DMS 273 (cell line): ENCODE measurements at regions not wholly inside any gene's neighbourhood (a gene's known extent, or its start where the extent isn't known, plus 50 kb on each side); places are given as distances from the start of the nearest gene placed in this dataset.
"Not testable (repeated sequence)": the region's sequence is repeated elsewhere in the genome, so short reads cannot be mapped to it uniquely, and the experiment has no call there.

Experiments
- DNase-seq: peaks from one replicate; lab custom pipeline; 2025; ENCODE audit not compliant: unreplicated experiment; lab: John Stamatoyannopoulos, UW

GRCh38 chr4:125787707-125788106 lies 473.0 kb downstream of the FAT4 start:
- no peak for DNase-seq

DNA sequence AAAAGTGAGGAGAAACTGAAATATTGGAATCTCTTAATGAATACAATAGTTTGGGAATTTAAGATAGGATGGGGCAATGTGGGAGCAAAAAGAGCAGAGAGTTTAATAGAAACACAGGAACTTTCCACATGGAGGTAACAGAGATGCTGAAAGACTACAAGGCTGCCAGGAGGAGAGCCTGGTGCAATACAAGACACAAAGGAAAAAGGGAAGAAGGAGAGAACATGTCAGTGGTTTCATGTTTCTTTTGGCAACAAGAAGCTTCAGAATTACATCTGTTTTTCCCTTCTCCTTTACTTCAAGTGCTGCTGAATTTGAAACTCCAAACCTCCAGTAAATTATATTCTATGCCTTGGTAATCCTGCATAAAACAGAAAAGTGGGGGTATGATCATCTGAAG lies 474.3 kb downstream of the FAT4 start:
- peak; percentile 7 for DNase-seq

- DNase-seq: no peak
Observed at GRCh38 chr4:125791896-125792295, 477.1 kb downstream of the FAT4 start.

DNA sequence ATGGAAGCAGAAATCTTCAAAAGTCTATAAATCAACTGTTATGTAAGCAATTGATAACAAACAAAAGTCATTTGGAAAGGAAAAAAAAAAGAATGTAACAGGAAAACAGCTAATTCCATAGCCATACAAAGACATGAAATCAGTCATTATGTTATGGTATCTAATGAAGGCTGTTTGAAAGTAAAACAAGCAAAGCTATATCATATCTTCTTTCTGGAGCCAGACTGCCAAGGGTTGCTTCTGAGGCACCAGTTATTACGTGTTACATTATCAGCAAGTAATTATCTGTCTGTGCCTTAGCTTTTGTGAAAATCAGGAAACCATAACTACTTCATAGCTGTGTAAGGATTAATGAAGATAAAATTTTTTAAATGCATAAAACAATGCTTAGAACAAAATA lies 480.2 kb downstream of the FAT4 start:
- peak; percentile 2 for DNase-seq

- DNase-seq: peak; percentile 78
Observed at GRCh38 chr4:125796138-125796537, 481.4 kb downstream of the FAT4 start.

DNA sequence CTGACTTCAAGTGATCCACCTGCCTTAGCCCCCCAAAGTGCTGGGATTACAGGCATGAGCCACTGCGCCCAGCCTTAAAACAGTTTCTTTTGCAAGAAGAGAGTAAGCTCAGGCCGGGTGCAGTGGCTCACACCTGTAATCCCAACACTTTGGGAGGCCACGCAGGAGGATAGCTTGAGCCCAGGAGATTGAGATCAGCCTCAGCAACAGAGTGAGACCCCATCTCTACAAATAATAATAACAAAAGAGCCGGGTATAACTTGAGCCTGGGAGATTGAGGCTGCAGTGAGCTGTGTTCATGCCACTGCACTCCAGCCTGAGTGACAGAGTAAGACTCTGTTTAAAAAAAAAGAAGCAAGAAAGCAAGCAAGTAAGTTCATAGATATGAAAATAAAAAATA lies 482.9 kb downstream of the FAT4 start:
- not testable (repeated sequence) for DNase-seq

GRCh38 chr4:125801373-125801772 lies 486.6 kb downstream of the FAT4 start:
- no peak for DNase-seq

DNA sequence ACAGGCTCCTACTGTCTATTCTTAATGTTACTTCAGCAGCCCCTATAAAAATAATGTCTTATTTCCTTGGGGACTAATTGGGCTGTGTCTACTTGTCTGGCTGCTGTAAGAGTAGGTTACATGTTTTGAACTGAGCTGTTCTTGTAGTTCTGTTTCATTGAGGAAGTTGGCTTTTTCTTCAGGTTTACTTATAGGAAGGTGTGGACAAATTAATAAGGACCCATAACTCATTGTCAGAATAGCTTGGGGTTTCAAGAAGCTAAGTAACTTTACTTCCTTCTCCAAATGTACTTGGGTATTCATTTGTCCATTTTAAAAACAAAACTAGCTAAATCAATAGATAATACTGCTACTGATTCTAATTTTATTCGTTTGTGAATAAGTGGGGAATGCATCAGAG lies 487.2 kb downstream of the FAT4 start:
- DNase-seq: no peak

- no peak for DNase-seq
Observed at GRCh38 chr4:125808022-125808421, 493.3 kb downstream of the FAT4 start.

DNA sequence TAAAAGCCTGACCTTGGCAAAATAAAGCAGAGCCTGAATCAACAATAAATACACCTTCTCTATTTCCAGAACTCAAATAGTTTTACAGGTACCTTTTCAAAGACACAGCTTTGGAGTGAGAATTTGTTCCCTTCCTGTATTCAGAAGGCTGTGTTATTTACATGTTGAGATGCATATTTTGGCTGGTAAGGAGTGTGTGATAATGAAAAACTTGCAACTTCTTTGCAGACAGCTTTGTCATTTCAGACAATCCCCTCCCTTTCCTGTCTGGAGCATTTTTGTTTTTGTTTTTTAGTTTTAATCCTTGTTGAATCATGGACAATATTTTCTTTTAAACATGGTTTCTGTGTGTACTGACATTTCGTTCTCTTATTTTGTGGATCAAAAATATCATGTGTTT lies 493.8 kb downstream of the FAT4 start:
- no peak for DNase-seq

DNA sequence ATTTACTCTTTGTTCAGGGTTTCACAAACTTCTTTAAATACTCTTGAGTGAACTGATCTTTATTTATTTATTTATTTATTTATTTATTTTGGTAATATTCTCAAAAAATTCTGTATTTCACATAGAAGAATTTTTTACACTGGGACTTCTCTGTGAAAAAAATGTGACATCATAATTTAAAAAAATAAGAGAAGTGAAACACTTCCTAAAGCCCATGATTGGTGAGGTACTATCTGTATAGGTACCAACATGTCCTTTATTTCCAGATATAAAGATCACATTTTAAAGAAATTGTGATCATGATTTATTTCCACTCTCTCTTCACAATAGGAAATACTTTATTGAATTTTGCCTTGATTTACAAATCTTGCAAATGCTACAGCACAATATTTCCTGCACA lies 497.1 kb downstream of the FAT4 start:
- DNase-seq: no peak

- DNase-seq: no peak
Observed at GRCh38 chr4:125826801-125827695, 512.3 kb downstream of the FAT4 start.

GRCh38 chr4:125827696-125828052 lies 512.9 kb downstream of the FAT4 start:
- no peak for DNase-seq

GRCh38 chr4:125828346-125828745 lies 513.6 kb downstream of the FAT4 start:
- no peak for DNase-seq

- DNase-seq: no peak
Observed at GRCh38 chr4:125832161-125832560, 517.4 kb downstream of the FAT4 start.

DNA sequence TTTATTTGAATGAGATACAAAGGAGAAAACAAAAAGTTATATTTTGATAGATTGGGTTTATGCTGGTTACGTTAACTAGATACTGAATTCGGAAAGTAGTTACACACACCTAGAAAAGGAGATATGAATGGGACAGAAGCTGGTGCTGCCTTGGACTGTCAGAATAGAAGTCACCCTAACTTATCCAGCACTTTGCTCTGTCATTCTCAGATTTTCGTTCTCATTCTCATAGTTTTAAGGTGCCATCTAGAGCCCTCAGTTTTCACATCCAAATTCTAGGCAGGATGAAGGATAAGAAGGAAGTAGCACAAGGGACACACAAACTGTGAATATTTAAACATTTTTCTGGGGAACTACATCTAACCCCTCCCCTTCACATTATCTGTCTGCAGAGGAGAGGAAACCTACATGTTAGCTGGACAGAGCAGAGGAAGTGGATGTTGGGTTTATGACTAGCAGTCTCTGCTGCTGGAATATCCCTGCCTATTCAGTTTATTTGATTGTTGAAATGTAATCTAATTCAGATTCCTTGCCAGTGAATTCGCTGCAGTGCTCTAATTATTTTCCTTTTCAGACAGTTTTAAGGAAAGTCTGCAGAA lies 521.9 kb downstream of the FAT4 start:
- no peak for DNase-seq

DNA sequence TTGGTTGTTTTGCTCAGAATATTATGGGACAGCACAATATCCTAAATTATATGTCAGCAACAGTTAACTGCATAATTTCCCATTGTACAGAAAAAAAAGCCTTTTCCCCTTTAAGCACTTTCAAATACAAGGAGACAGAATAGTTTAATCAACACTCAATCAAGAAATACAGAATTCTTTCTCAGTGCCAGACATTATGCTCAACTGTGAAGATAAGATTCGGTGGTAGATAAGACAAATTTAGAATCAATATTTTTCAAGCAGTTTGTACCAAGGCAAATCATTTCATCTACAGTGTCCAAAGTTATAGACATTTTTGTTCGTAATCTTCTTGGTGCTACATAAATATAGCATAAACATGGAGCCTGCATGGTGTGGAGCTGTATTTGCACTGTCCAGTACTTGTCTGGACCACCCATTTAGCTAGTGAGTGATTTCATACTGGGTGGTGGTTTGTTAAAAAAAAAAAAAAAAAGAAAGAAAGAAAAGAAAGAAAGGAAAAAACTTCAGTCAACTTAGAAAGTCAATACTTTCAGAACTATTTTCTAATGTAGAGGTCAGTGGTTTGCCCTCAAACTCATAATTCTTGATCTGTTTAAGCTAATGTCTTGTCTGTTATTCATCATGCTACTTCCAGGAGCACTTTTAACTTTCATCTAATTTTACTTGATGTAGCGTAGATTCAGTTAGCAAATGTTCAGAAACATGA lies 522.9 kb downstream of the FAT4 start:
- no peak for DNase-seq

GRCh38 chr4:125838202-125838601 lies 523.4 kb downstream of the FAT4 start:
- DNase-seq: no peak

- no peak for DNase-seq
Observed at GRCh38 chr4:125838924-125839323, 524.2 kb downstream of the FAT4 start.

DNA sequence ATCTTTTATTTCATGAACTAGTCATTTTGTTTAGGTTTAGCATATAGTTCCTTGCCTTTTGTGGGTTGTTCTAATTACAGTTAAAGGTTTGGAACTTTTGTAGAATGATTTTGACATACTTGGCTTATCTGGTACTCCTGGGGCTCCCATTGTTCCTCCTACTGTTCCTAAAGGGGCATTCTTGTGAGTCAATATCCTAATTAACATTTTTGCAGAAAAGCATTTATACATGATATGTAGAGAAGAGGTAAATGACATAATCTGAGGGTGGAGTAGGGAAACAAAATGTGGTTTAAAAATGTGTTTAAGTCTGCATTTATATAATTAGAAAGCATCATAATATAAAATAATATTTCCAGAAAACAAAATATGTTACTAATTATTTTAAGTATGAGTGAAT lies 529.2 kb downstream of the FAT4 start:
- no peak for DNase-seq

DNA sequence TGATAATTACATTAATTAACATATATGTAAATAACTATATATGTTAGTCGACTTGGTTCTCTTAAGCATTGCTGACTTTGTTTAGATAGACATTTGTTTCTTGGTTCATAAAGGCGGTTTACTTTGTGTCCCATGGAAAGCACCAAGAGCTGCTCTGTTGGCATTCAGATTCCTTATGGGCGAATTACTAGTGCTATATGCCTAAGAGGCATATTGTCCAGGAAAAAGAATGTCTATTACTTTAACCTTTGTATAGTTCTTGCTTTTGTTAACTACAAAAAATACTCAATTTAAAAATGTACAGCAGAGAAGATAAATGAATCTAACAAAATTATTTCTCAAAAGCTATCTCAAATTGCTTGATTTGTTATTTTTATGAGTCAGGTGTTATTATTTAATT lies 532.8 kb downstream of the FAT4 start:
- no peak for DNase-seq

GRCh38 chr4:125849869-125850268 lies 535.1 kb downstream of the FAT4 start:
- no peak for DNase-seq
